BJ (cell line): ENCODE measurements at regions not wholly inside any gene's neighbourhood (a gene's known extent, or its start where the extent isn't known, plus 50 kb on each side); places are given as distances from the start of the nearest gene placed in this dataset.

Experiments
- CTCF ChIA-PET: fragments of 350-600 bp; formaldehyde crosslinking; extraction: SDS; loops from one replicate; lab custom pipeline; 2021; ENCODE audit warnings: antibody characterized with exemption, inconsistent platforms; lab: Yijun Ruan, JAX
- POLR2A ChIA-PET: fragments of 300-600 bp; sonication (Branson Sonifier 250); formaldehyde crosslinking; extraction: SDS; loops from one replicate; lab custom pipeline; 2021; ENCODE audit warnings: antibody characterized with exemption; lab: Charles Lee
- DNase-seq: peaks from one replicate; pipeline ENCODE4 v3.0.0-alpha.2; 2011; ENCODE audit warnings: low read depth
- H3K27me3 ChIP-seq: 2 replicates; pipeline ENCODE4 v1.6.0; 2011; ENCODE audit warnings: low read length; ENCODE audit not compliant: control insufficient read depth, insufficient read depth
- H3K36me3 ChIP-seq: 2 replicates; pipeline ENCODE4 v1.5.1; 2011; ENCODE audit warnings: low read length; ENCODE audit not compliant: control insufficient read depth, insufficient read depth
- H3K4me3 ChIP-seq: 2 replicates; pipeline ENCODE4 v1.5.1; 2011; ENCODE audit warnings: low read depth, mild to moderate bottlenecking, control low read depth, low read length
- TF ChIP-seq, protein P1 (sequence below): IDR thresholded peaks from 2 replicates; pipeline ENCODE4 v1.5.1; 2011; ENCODE audit warnings: low read depth, mild to moderate bottlenecking, control low read depth, inconsistent platforms, low read length, moderate library complexity; ENCODE audit not compliant: insufficient read depth

GRCh38 chr1:222038971-222039370, 297.1 kb upstream of the DUSP10 start:
- TF ChIP-seq, protein P1, sequence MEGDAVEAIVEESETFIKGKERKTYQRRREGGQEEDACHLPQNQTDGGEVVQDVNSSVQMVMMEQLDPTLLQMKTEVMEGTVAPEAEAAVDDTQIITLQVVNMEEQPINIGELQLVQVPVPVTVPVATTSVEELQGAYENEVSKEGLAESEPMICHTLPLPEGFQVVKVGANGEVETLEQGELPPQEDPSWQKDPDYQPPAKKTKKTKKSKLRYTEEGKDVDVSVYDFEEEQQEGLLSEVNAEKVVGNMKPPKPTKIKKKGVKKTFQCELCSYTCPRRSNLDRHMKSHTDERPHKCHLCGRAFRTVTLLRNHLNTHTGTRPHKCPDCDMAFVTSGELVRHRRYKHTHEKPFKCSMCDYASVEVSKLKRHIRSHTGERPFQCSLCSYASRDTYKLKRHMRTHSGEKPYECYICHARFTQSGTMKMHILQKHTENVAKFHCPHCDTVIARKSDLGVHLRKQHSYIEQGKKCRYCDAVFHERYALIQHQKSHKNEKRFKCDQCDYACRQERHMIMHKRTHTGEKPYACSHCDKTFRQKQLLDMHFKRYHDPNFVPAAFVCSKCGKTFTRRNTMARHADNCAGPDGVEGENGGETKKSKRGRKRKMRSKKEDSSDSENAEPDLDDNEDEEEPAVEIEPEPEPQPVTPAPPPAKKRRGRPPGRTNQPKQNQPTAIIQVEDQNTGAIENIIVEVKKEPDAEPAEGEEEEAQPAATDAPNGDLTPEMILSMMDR = no peak
- Histone ChIP-seq H3K27me3 (no peaks in the 10 kb centered on the region), H3K4me3 (no peak overlapping the region), H3K36me3 (no peaks in the 10 kb centered on the region)
- POLR2A ChIA-PET = no interaction called here
- CTCF ChIA-PET = no interaction called here
- no peak for DNase-seq

DNA sequence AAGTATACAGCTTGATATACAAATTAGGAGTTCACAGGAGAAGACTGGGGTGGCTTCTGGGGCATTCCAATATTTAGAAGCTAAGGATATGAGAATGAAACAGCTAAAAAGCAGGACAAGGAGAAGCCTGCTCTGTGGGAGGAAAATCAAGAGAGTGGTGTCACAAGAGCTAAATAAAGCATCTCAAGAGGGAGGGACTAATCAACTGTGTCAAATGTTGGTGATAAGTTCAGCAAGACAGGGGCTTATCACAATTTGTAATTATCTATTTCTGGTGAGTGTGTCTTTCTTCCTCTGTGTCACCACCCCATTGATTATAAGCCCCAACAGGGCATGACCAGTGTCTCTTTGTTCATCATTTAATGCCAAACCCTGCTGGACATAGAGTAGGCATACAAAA, 295.8 kb upstream of the DUSP10 start:
- no peak for DNase-seq
- no peaks in the 10 kb centered on the region for H3K36me3 ChIP-seq
- TF ChIP-seq, protein P1 = no peak
- no peak overlapping the region for H3K4me3 ChIP-seq
- H3K27me3 ChIP-seq = no peaks in the 10 kb centered on the region
- ChIA-PET CTCF (interaction anchor here (0.7 kb wide), 1 partner anchor 48 kb away, joined by 3 read pairs; no protein-coding TSS in a partner anchor), POLR2A (no interaction called here)

GRCh38 chr1:222034790-222035189, 292.9 kb upstream of the DUSP10 start:
- DNase-seq = no peak
- ChIA-PET POLR2A (interaction anchor here (0.5 kb wide), 1 partner anchor 14 kb away, joined by 3 read pairs; no protein-coding TSS in a partner anchor), CTCF (no interaction called here)
- Histone ChIP-seq H3K4me3 (no peak overlapping the region), H3K36me3 (no peaks in the 10 kb centered on the region), H3K27me3 (no peaks in the 10 kb centered on the region)
- TF ChIP-seq, protein P1 = no peak

DNA sequence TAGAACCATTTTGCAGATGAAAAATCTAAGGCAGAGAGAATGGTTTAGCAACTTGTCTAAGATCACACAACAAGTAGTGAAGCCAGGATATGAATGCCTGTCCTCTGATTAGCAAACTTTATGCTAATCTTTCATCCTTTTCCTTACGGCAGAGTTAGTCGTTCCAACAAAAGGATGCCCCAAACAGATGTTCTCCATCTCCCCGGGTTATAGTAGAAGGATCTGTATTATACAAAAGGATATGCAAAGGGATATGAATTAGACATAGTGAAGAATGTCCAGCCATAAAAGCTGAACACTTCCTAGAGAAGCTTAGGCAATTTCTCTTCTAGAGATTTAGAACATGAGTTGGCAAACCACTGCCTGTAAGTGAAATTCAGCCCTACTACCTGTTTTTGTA, 291.6 kb upstream of the DUSP10 start:
- TF ChIP-seq, protein P1 = no peak
- H3K36me3 ChIP-seq = no peaks in the 10 kb centered on the region
- no peak for DNase-seq
- ChIA-PET CTCF (no interaction called here), POLR2A (no interaction called here)
- H3K4me3 ChIP-seq = no peak overlapping the region
- no peaks in the 10 kb centered on the region for H3K27me3 ChIP-seq

GRCh38 chr1:222031318-222031717, 289.4 kb upstream of the DUSP10 start:
- Histone ChIP-seq H3K36me3 (no peaks in the 10 kb centered on the region), H3K27me3 (no peaks in the 10 kb centered on the region), H3K4me3 (no peak overlapping the region)
- CTCF ChIA-PET = no interaction called here
- POLR2A ChIA-PET = no interaction called here
- DNase-seq = no peak
- TF ChIP-seq, protein P1 = no peak
